HepG2 (cell line): ENCODE measurements at regions not wholly inside any gene's neighbourhood (a gene's known extent, or its start where the extent isn't known, plus 50 kb on each side); places are given as distances from the start of the nearest gene placed in this dataset.

ENCODE experiments used
- ARID5B ChIP-seq: IDR thresholded peaks from 2 replicates; pipeline ENCODE4 v1.4.0; 2020; ENCODE audit warnings: mild to moderate bottlenecking, missing genetic modification reagents
- GABPB1 ChIP-seq: IDR thresholded peaks from 2 replicates; pipeline ENCODE4 v1.6.1; 2016; ENCODE audit warnings: mild to moderate bottlenecking, missing genetic modification reagents, moderate library complexity, missing compliant biosample characterization
- KDM5A ChIP-seq: fragments of 200-600 bp; sonication (generic); IDR thresholded peaks from 2 replicates; pipeline ENCODE4 v1.7.0; 2018; ENCODE audit warnings: antibody characterized with exemption, mild to moderate bottlenecking, low read length, borderline replicate concordance
- NCOA2 ChIP-seq: sonication (generic); formaldehyde crosslinking; IDR thresholded peaks from 2 replicates; pipeline ENCODE4 v1.8.0; 2022; ENCODE audit warnings: inconsistent platforms
- PAF1 ChIP-seq: IDR thresholded peaks from 2 replicates; pipeline ENCODE4 v1.6.1; 2016; ENCODE audit warnings: missing genetic modification reagents, missing compliant biosample characterization
- POGZ ChIP-seq: sonication (generic); formaldehyde crosslinking; IDR thresholded peaks from 2 replicates; pipeline ENCODE4 v1.4.0; 2020; ENCODE audit warnings: mild to moderate bottlenecking, missing genetic modification reagents
- POLR2AphosphoS5 ChIP-seq: IDR thresholded peaks from 2 replicates; pipeline ENCODE4 v1.6.1; 2012; ENCODE audit warnings: low read depth, low read length
- REST ChIP-seq, 2 experiments: IDR thresholded peaks; 2 replicates each; pipeline ENCODE4 v1.6.1; 2011 to 2012; ENCODE audit warnings: low read length in 2 of 2, borderline replicate concordance in 1 of 2, low read depth in 1 of 2, mild to moderate bottlenecking in 1 of 2, moderate library complexity in 1 of 2
- SP4 ChIP-seq: sonication (generic); formaldehyde crosslinking; IDR thresholded peaks from 2 replicates; pipeline ENCODE4 v1.8.1; 2023; ENCODE audit warnings: mild to moderate bottlenecking, missing genetic modification reagents
- TFDP2 ChIP-seq: sonication (generic); formaldehyde crosslinking; IDR thresholded peaks from 2 replicates; pipeline ENCODE4 v1.4.0; 2020; ENCODE audit warnings: missing genetic modification reagents
- ZMYM4 ChIP-seq: sonication (generic); formaldehyde crosslinking; IDR thresholded peaks from 2 replicates; pipeline ENCODE4 v1.8.1; 2023; ENCODE audit warnings: mild to moderate bottlenecking, missing genetic modification reagents
- ZNF205 ChIP-seq: IDR thresholded peaks from 2 replicates; pipeline ENCODE4 v1.6.1; 2018; ENCODE audit warnings: missing biosample characterization, missing genetic modification reagents
- ZNF501 ChIP-seq: sonication (generic); formaldehyde crosslinking; IDR thresholded peaks from 2 replicates; pipeline ENCODE4 v1.5.1; 2020; ENCODE audit warnings: mild to moderate bottlenecking, moderate library complexity, missing genetic modification reagents
- ZNF552 ChIP-seq: sonication (generic); formaldehyde crosslinking; IDR thresholded peaks from 2 replicates; pipeline ENCODE4 v1.9.0; 2022; ENCODE audit warnings: missing genetic modification reagents, mild to moderate bottlenecking, borderline replicate concordance
- ZNF841 ChIP-seq: sonication (generic); formaldehyde crosslinking; IDR thresholded peaks from 2 replicates; pipeline ENCODE4 v1.8.1; 2023; ENCODE audit warnings: missing genetic modification reagents, borderline replicate concordance
- TF ChIP-seq, protein P1 (sequence below): sonication (generic); formaldehyde crosslinking; IDR thresholded peaks from 2 replicates; pipeline ENCODE4 v1.4.0; 2020; ENCODE audit warnings: low read depth, mild to moderate bottlenecking, missing genetic modification reagents
- TF ChIP-seq, protein P2 (sequence below): sonication (generic); formaldehyde crosslinking; IDR thresholded peaks from 2 replicates; pipeline ENCODE4 v1.5.1; 2020; ENCODE audit warnings: missing genetic modification reagents, mild to moderate bottlenecking, borderline replicate concordance

- TF ChIP-seq NCOA2 (CRISPR knock-in tag) (peak; percentile 23; the same call in 1 of the 2 replicates), GABPB1 (CRISPR knock-in tag) (peak; percentile 95), KDM5A (peak; percentile 97), ARID5B (CRISPR knock-in tag) (peak; percentile 11; the same call in 1 of the 2 replicates), TFDP2 (CRISPR knock-in tag) (peak; percentile 37; the same call in 1 of the 2 replicates), PAF1 (CRISPR knock-in tag) (no peak), SP4 (CRISPR knock-in tag) (peak; percentile 41; the same call in 1 of the 2 replicates), POLR2AphosphoS5 (peak; percentile 70), ZNF205 (CRISPR knock-in tag) (no peak), REST (IDR thresholded peaks at IDR 0.05; ENCODE audit: borderline replicate concordance in 1 of 2, low read depth in 1 of 2, low read length in 2 of 2) (no peak; a peak in 1 of 4 replicates), ZNF552 (CRISPR knock-in tag) (no peak), ZNF501 (CRISPR knock-in tag) (0 out of 2 replicates have a peak, but pooled peaks have one; percentile 41), POGZ (CRISPR knock-in tag) (peak; percentile 45; the same call in 1 of the 2 replicates), ZMYM4 (CRISPR knock-in tag) (peak; percentile 67), ZNF841 (no peak)
- TF ChIP-seq, protein P1, sequence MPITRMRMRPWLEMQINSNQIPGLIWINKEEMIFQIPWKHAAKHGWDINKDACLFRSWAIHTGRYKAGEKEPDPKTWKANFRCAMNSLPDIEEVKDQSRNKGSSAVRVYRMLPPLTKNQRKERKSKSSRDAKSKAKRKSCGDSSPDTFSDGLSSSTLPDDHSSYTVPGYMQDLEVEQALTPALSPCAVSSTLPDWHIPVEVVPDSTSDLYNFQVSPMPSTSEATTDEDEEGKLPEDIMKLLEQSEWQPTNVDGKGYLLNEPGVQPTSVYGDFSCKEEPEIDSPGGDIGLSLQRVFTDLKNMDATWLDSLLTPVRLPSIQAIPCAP (CRISPR knock-in tag): no peak
- TF ChIP-seq, protein P2, sequence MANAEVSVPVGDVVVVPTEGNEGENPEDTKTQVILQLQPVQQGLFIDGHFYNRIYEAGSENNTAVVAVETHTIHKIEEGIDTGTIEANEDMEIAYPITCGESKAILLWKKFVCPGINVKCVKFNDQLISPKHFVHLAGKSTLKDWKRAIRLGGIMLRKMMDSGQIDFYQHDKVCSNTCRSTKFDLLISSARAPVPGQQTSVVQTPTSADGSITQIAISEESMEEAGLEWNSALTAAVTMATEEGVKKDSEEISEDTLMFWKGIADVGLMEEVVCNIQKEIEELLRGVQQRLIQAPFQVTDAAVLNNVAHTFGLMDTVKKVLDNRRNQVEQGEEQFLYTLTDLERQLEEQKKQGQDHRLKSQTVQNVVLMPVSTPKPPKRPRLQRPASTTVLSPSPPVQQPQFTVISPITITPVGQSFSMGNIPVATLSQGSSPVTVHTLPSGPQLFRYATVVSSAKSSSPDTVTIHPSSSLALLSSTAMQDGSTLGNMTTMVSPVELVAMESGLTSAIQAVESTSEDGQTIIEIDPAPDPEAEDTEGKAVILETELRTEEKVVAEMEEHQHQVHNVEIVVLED (CRISPR knock-in tag): peak; percentile 72; the same call in 1 of the 2 replicates
Measured at GRCh38 chrX:55160685-55161552, 59.2 kb upstream of the PAGE5 start (continued).
